ENCODE measurements at regions not wholly inside any gene's neighbourhood (a gene's known extent, or its start where the extent isn't known, plus 50 kb on each side); places are given as distances from the start of the nearest gene placed in this dataset.

- H3K27ac ChIP-seq (ENCODE audit: insufficient read depth, low read depth, low read length), result no peak overlapping the region
- BruUV-seq (replicated peaks), result no TSS peak
- no peak for TF ChIP-seq GATA2 (IDR thresholded peaks at IDR 0.05; ENCODE audit: insufficient read depth, insufficient read length, low read depth, low read length)
- TF ChIP-seq CTCF (IDR thresholded peaks at IDR 0.05; ENCODE audit: extremely low read depth in 1 of 2, insufficient read depth in 1 of 2, low read depth in 1 of 2, low read length in 2 of 2), result no peak
- no peak for TF ChIP-seq POLR2A (IDR thresholded peaks at IDR 0.05; ENCODE audit: low read depth, low read length)
- TF ChIP-seq MYC (IDR thresholded peaks at IDR 0.05; ENCODE audit: low read depth, low read length), result no peak
- no peak for TF ChIP-seq JUN (IDR thresholded peaks at IDR 0.05; ENCODE audit: borderline replicate concordance, insufficient read depth, insufficient read length, low read depth)
- no peak for TF ChIP-seq EZH2 (IDR thresholded peaks at IDR 0.05; ENCODE audit: borderline replicate concordance, low read depth, low read length, severe bottlenecking)
- TF ChIP-seq MAX (IDR thresholded peaks at IDR 0.05; ENCODE audit: insufficient read depth, insufficient read length), result no peak
- no peak for TF ChIP-seq FOS (IDR thresholded peaks at IDR 0.05; ENCODE audit: borderline replicate concordance, insufficient read depth, low read length)
- no peak for TF ChIP-seq POLR2AphosphoS5 (IDR thresholded peaks at IDR 0.05; ENCODE audit: insufficient read depth, low read depth, low read length)
- intact Hi-C loops (cut with micrococcal nuclease), result no loop called here
- no peak overlapping the region for H3K9ac ChIP-seq (replicated peaks; ENCODE audit: extremely low read depth, insufficient read depth, low read length)
- H3K4me3 ChIP-seq (replicated peaks in 1 of 3; ENCODE audit: insufficient read depth in 1 of 3, low read depth in 1 of 3, low read length in 3 of 3), result no peak overlapping the region
- H3K9me3 ChIP-seq (replicated peaks; ENCODE audit: control insufficient read depth, insufficient read depth, low read length), result no peaks in the 10 kb centered on the region
- H2AFZ ChIP-seq (ENCODE audit: low read depth, low read length), result no peak overlapping the region
- no peak overlapping the region for H3K4me2 ChIP-seq (ENCODE audit: insufficient read depth, low read length)
- no peaks in the 10 kb centered on the region for H3K79me2 ChIP-seq (ENCODE audit: control insufficient read depth, insufficient read depth, low read length)
- DNase-seq (ENCODE audit: low read depth, low spot score), result no peak
- FAIRE-seq, result no peak
- H4K20me1 ChIP-seq (replicated peaks; ENCODE audit: control insufficient read depth, extremely low read depth, insufficient read depth, low read length), result no peaks in the 10 kb centered on the region
- no peaks in the 10 kb centered on the region for H3K27me3 ChIP-seq (ENCODE audit: control insufficient read depth in 2 of 2, insufficient read depth in 2 of 2, low read length in 2 of 2)
- H3K9me1 ChIP-seq (replicated peaks; ENCODE audit: control insufficient read depth, extremely low read depth, insufficient read depth, low read length), result no peaks in the 10 kb centered on the region
- H3K36me3 ChIP-seq (ENCODE audit: control insufficient read depth in 2 of 2, extremely low read depth in 1 of 2, insufficient read depth in 2 of 2, low read length in 2 of 2), result no peaks in the 10 kb centered on the region
- POLR2A ChIA-PET, result no interaction called here
- dilution Hi-C loops (cut with MboI; ENCODE audit: extremely low pct_ligation_motif_present, low sequenced_read_pairs), result no loop called here
- CTCF ChIA-PET, result no interaction called here
- peaks cover under 1% of the 10 kb centered on the region for H3K4me1 ChIP-seq (ENCODE audit: control insufficient read depth, extremely low read depth, insufficient read depth, low read length)
Measured at GRCh38 chr7:155914341-155914740, 102.1 kb upstream of the SHH start.
